Liver (tissue), 7 donors: ENCODE measurements at regions not wholly inside any gene's neighbourhood (a gene's known extent, or its start where the extent isn't known, plus 50 kb on each side); places are given as distances from the start of the nearest gene placed in this dataset.
"Not testable (repeated sequence)": the region's sequence is repeated elsewhere in the genome, so short reads cannot be mapped to it uniquely, and the experiment has no call there.

Experiments used
- DNase-seq: peaks from one replicate; pipeline ENCODE4 v3.0.0-alpha.2; 2017; ENCODE audit warnings: low spot score
- H3K27ac ChIP-seq, 2 donors: one replicate each; pipeline ENCODE4 v1.7.0; 2013; ENCODE audit warnings: inconsistent platforms in 2 of 2, low read length in 2 of 2, control low read depth in 1 of 2, low read depth in 1 of 2, mild to moderate bottlenecking in 1 of 2
- H3K27me3 ChIP-seq, 4 donors: one replicate each; pipeline versions ENCODE4 v1.6.1 to v1.7.0; 2013; ENCODE audit warnings: low read length in 3 of 4, inconsistent platforms in 1 of 4, mild to moderate bottlenecking in 1 of 4, moderate library complexity in 1 of 4; ENCODE audit not compliant: control insufficient read depth in 4 of 4, insufficient read depth in 4 of 4
- H3K36me3 ChIP-seq, 4 donors: one replicate each; pipeline versions ENCODE4 v1.6.1 to v1.7.0; 2013; ENCODE audit warnings: low read length in 3 of 4, mild to moderate bottlenecking in 3 of 4, low read depth in 1 of 4, moderate library complexity in 1 of 4; ENCODE audit not compliant: control insufficient read depth in 4 of 4, insufficient read depth in 3 of 4
- H3K4me1 ChIP-seq, 4 donors: one replicate each; pipeline versions ENCODE4 v1.6.1 to v1.7.0; 2013; ENCODE audit warnings: low read length in 3 of 4, mild to moderate bottlenecking in 3 of 4, moderate library complexity in 1 of 4; ENCODE audit not compliant: control insufficient read depth in 4 of 4, insufficient read depth in 4 of 4
- H3K4me3 ChIP-seq, 3 donors: one replicate each; pipeline versions ENCODE4 v1.6.1 to v1.7.0; 2013; ENCODE audit warnings: low read length in 3 of 3, control low read depth in 1 of 3, low read depth in 1 of 3, mild to moderate bottlenecking in 1 of 3
- H3K9ac ChIP-seq, 2 donors: one replicate each; pipeline ENCODE4 v1.7.0; 2013; ENCODE audit warnings: low read length in 2 of 2, mild to moderate bottlenecking in 2 of 2, moderate library complexity in 2 of 2, control low read depth in 1 of 2, low read depth in 1 of 2
- H3K9me3 ChIP-seq, 4 donors: one replicate each; pipeline versions ENCODE4 v1.6.1 to v1.7.0; 2013; ENCODE audit warnings: low read length in 3 of 4; ENCODE audit not compliant: control insufficient read depth in 4 of 4
- ATF3 ChIP-seq: IDR thresholded peaks from 2 replicates; pipeline ENCODE4 v1.6.1; 2016; ENCODE audit warnings: antibody characterized with exemption
- EGR1 ChIP-seq, 2 donors: IDR thresholded peaks; 2 replicates each; pipeline ENCODE4 v1.6.1; 2016 to 2018; ENCODE audit warnings: antibody characterized with exemption in 2 of 2, low read depth in 2 of 2
- FOXA1 ChIP-seq: IDR thresholded peaks from 2 replicates; pipeline ENCODE4 v1.6.1; 2016; ENCODE audit warnings: antibody characterized with exemption
- FOXA2 ChIP-seq: IDR thresholded peaks from 2 replicates; pipeline ENCODE4 v1.6.1; 2016; ENCODE audit warnings: antibody characterized with exemption
- GABPA ChIP-seq, 2 donors: IDR thresholded peaks in 1 of 2; conservative IDR thresholded peaks in 1 of 2; 2 replicates each; pipeline ENCODE4 v1.6.1; 2016; ENCODE audit warnings: antibody characterized with exemption in 2 of 2, mild to moderate bottlenecking in 1 of 2, moderate library complexity in 1 of 2
- HNF4G ChIP-seq: IDR thresholded peaks from 2 replicates; pipeline ENCODE4 v1.6.1; 2016; ENCODE audit warnings: antibody characterized with exemption
- JUND ChIP-seq, 2 donors: IDR thresholded peaks; 2 replicates each; pipeline ENCODE4 v1.6.1; 2016; ENCODE audit warnings: antibody characterized with exemption in 2 of 2
- MAX ChIP-seq: IDR thresholded peaks from 2 replicates; pipeline ENCODE4 v1.6.1; 2016; ENCODE audit warnings: antibody characterized with exemption
- RAD21 ChIP-seq, 2 donors: IDR thresholded peaks; 2 replicates each; pipeline ENCODE4 v1.6.1; 2016; ENCODE audit warnings: antibody characterized with exemption in 2 of 2, mild to moderate bottlenecking in 2 of 2
- REST ChIP-seq: IDR thresholded peaks from 2 replicates; pipeline ENCODE4 v1.6.1; 2016; ENCODE audit warnings: antibody characterized with exemption, mild to moderate bottlenecking
- RXRA ChIP-seq, 2 donors: IDR thresholded peaks; 2 replicates each; pipeline ENCODE4 v1.6.1; 2017 to 2018; ENCODE audit warnings: antibody characterized with exemption in 2 of 2, mild to moderate bottlenecking in 1 of 2
- SP1 ChIP-seq: IDR thresholded peaks from 2 replicates; pipeline ENCODE4 v1.6.1; 2018; ENCODE audit warnings: antibody characterized with exemption, mild to moderate bottlenecking
- TAF1 ChIP-seq: conservative IDR thresholded peaks from 2 replicates; pipeline ENCODE4 v1.6.1; 2016; ENCODE audit warnings: antibody characterized with exemption, mild to moderate bottlenecking
- YY1 ChIP-seq: IDR thresholded peaks from 2 replicates; pipeline ENCODE4 v1.6.1; 2016; ENCODE audit warnings: antibody characterized with exemption, mild to moderate bottlenecking
- WGBS: extraction: QIAGEN DNeasy Blood & Tissue Kit; methylation state at CpG from one replicate; pipeline ENCODE4 v1.1.7; 2013; 5-methylcytosine and 5-hydroxymethylcytosine counted together
- donor health status: healthy.
- donor health status: healthy.
- donor health status: healthy.
- donor health status: healthy.

GRCh38 chr4:82284475-82284857, 89.3 kb downstream of the HNRNPD start:
- peak overlapping the region in 1 of 2 donors; percentile 51 for H3K9ac ChIP-seq
- DNase-seq = no peak

GRCh38 chr4:82282875-82283274, 90.9 kb downstream of the HNRNPD start:
- Histone ChIP-seq H3K9ac (no peak overlapping the region), H3K4me1 (peaks cover 0 to 7% (median 2%) of the 10 kb centered on the region in 4 donors), H3K36me3 (no peaks in the 10 kb centered on the region), H3K4me3 (no peak overlapping the region), H3K27me3 (no peaks in the 10 kb centered on the region), H3K9me3 (no peaks in the 10 kb centered on the region), H3K27ac (no peak overlapping the region)
- TF ChIP-seq JUND (IDR thresholded peaks at IDR 0.05) (no peak), FOXA2 (no peak), EGR1 (IDR thresholded peaks at IDR 0.05; ENCODE audit: low read depth in 2 of 2) (no peak), TAF1 (no peak), RAD21 (IDR thresholded peaks at IDR 0.05) (no peak), SP1 (no peak), RXRA (IDR thresholded peaks at IDR 0.05) (no peak), MAX (no peak)
- DNase-seq = no peak
- 71% methylated on average over 2 of the region's 2 CpGs for WGBS

More at GRCh38 chr4:82284475-82284857, 89.3 kb downstream of the HNRNPD start:
- Histone ChIP-seq H3K9me3 (no peaks in the 10 kb centered on the region), H3K4me3 (peak overlapping the region in 2 of 3 donors; percentile 41 to 48), H3K4me1 (peaks cover 0 to 7% (median 2%) of the 10 kb centered on the region in 4 donors), H3K36me3 (no peaks in the 10 kb centered on the region), H3K27ac (peak overlapping the region in 1 of 2 donors; percentile 1), H3K27me3 (no peaks in the 10 kb centered on the region)
- TF ChIP-seq GABPA (IDR thresholded peaks at IDR 0.05 in 1 of 2, conservative IDR thresholded peaks at IDR 0.05 in 1 of 2) (no peak), EGR1 (IDR thresholded peaks at IDR 0.05; ENCODE audit: low read depth in 2 of 2) (no peak), RAD21 (IDR thresholded peaks at IDR 0.05) (no peak), HNF4G (no peak), FOXA1 (no peak), REST (no peak), ATF3 (no peak), YY1 (no peak)
- WGBS = 6% methylated on average over 9 of the region's 9 CpGs

- not testable (repeated sequence) for H3K9ac ChIP-seq
Measured at GRCh38 chr4:82279550-82279949, 94.2 kb downstream of the HNRNPD start.

More at GRCh38 chr4:82279550-82279949, 94.2 kb downstream of the HNRNPD start:
- H3K27me3 ChIP-seq, H3K36me3 ChIP-seq, H3K9me3 ChIP-seq, H3K4me3 ChIP-seq, H3K27ac ChIP-seq, DNase-seq, H3K4me1 ChIP-seq: not testable (repeated sequence)
- 95% methylated on average over 4 of the region's 4 CpGs for WGBS
